GM13977 (cell line): ENCODE measurements at regions not wholly inside any gene's neighbourhood (a gene's known extent, or its start where the extent isn't known, plus 50 kb on each side); places are given as distances from the start of the nearest gene placed in this dataset.

ENCODE experiments used
- DNase-seq: peaks from one replicate; pipeline ENCODE4 v3.0.0; 2012; ENCODE audit warnings: low spot score
- in situ Hi-C: fragments of 300-500 bp; cut with MboI; formaldehyde crosslinking; loops from one replicate; pipeline ENCODE4 v1.12.0; 2022; ENCODE audit warnings: low sequenced_read_pairs, low pct_unique_long_range_greater_than_20kb, mixed read lengths, inconsistent platforms; ENCODE audit not compliant: unreplicated experiment
- TF ChIP-seq, protein P1 (sequence below): IDR thresholded peaks from 2 replicates; pipeline ENCODE4 v1.5.1; 2012; ENCODE audit warnings: mild to moderate bottlenecking, control low read depth; ENCODE audit not compliant: insufficient read depth; ENCODE audit errors: extremely low read depth, missing control alignments

DNA sequence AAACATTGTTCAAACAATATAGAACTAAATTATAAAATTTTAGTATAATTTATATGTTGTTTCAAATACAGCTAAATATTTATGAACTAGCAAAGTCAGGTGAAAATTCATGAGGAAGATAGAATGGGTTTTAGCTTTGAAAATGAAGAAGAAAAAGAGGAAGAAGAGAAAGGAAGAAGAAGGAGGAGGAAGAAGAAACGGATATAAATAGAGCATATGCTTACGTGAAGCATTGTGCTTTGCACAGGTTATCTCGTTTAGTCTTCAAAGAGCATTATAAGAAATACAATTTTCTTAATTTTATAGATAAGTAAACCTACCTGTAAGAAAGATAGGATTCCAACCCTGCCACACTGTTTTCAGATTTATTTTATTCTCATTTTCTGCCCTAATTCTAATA, 620.6 kb upstream of the DAB2 start:
- in situ Hi-C loops = no loop called here
- TF ChIP-seq, protein P1, sequence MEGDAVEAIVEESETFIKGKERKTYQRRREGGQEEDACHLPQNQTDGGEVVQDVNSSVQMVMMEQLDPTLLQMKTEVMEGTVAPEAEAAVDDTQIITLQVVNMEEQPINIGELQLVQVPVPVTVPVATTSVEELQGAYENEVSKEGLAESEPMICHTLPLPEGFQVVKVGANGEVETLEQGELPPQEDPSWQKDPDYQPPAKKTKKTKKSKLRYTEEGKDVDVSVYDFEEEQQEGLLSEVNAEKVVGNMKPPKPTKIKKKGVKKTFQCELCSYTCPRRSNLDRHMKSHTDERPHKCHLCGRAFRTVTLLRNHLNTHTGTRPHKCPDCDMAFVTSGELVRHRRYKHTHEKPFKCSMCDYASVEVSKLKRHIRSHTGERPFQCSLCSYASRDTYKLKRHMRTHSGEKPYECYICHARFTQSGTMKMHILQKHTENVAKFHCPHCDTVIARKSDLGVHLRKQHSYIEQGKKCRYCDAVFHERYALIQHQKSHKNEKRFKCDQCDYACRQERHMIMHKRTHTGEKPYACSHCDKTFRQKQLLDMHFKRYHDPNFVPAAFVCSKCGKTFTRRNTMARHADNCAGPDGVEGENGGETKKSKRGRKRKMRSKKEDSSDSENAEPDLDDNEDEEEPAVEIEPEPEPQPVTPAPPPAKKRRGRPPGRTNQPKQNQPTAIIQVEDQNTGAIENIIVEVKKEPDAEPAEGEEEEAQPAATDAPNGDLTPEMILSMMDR = no peak
- DNase-seq = no peak

DNA sequence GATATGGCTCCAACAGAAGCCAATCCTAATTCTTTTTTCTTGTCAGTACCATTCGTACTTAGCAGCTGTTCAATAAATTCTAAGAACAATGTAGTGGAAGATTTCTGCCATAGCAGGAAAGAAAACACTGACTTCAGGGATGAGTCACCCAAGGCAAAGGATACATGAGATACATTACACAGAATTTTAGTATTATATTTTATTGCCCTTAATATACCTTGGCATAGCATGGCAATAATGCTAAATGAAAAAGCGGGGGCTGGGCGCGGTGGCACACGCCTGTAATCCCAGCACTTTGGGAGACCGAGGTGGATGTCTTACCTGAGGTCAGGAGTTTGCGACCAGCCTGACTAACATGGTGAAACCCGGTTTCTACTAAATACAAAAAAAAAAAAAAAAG, 619.1 kb upstream of the DAB2 start:
- TF ChIP-seq, protein P1 = no peak
- in situ Hi-C loops = no loop called here
- no peak for DNase-seq

DNA sequence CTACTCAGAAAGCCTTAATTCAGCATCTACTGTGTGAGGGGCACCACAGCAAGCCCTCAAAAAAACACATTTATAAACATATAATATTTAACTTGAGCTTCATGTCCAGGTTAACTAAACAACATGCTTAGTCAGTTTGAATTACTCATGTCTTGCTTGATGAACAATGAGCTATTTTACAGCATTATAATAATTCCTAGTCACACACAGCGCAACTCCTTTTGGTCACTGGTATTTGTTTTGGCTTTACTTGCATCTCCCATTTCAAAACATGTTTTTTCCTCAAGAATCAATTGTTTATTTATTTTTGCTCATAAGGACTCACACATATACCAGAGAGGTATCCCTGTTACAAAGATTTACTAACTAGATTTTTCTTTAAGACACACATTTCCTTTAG, 616.7 kb upstream of the DAB2 start:
- DNase-seq = no peak
- TF ChIP-seq, protein P1 = no peak
- in situ Hi-C loops = no loop called here

DNA sequence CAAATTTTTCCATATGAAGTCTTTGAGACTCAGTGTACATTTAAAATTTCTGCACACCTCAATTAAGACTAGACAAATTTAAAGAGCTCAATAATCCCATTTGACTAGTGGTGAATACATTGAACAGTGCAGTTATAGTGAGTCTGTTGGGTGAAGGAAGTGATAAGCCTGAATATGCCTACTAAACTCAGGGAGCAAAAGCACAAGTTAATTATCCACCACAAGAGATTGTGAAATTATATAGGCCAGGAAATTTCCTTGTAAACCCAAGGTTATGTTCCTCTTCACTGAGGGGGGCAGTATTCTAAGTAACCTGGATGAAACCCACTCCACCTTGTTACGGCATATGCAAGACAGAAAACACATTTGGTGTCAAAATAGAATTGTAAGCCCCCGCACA, 612.9 kb upstream of the DAB2 start:
- DNase-seq = no peak
- TF ChIP-seq, protein P1 = no peak
- in situ Hi-C loops = no loop called here

DNA sequence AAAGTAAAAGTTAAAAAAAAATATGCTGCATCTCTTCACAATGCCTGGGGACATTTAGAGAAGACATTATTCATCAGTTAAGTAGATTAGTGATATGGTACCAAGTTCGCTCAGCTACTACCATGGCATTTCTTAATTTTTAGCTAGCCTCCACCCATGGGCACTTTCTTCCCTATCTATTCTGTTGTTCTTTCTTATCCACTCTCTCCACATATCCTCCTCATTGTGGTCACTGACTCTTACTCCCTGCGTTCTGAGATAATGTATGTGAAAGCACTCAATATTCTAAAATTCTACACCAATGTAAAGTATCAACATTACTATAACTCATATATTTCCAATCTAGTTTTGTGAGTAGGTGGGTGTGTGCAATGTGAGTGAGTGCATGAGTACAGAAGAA, 609.7 kb upstream of the DAB2 start:
- in situ Hi-C loops = no loop called here
- no peak for DNase-seq
- TF ChIP-seq, protein P1 = no peak

DNA sequence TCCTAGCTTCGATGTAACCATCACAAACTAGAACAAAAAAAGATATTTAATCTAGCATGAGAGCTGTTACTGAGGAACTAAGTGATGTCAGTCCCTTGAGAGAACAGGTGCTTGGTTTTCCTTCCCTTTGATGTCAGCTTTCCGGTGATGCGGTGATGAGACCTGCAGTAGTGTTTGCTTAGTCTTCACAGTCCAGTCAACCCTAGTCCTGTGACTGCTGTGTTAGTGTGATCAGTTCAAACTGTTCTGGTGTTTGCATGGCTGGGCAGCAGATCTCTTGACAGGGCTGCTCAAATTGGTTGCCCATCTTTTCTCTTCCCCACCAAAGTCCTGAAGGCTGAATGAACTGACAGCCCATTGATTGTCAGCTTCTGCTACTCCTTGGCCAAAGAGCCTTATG, 608.6 kb upstream of the DAB2 start:
- TF ChIP-seq, protein P1 = no peak
- peak; percentile 6 for DNase-seq

DNA sequence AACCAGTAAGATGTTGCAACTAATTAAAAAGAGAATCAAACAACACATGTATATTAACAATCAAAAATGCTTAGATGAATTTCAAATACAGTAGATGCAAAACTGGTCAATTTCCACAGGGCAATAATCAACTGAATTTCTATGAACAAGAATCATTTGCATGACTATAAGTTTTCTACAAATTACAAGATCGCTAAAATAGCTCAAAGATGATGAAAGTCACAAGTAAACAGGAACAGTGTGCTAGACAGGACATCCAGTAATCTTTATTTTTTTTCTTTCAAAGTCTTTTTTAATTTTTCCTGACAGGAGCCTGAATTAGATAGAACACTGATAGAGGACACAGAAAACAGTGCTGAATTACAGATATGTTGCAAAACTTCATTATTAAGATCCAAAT, 608.2 kb upstream of the DAB2 start:
- TF ChIP-seq, protein P1 = no peak
- no peak for DNase-seq
- in situ Hi-C loops = no loop called here

More for the DNA sequence above, 608.6 kb upstream of the DAB2 start:
- in situ Hi-C loops = no loop called here
